Activated CD4-positive, alpha-beta T cell treated with anti-CD3 and anti-CD28 coated beads for 48 hours (primary cell): ENCODE measurements at regions not wholly inside any gene's neighbourhood (a gene's known extent, or its start where the extent isn't known, plus 50 kb on each side); places are given as distances from the start of the nearest gene placed in this dataset.
"Not testable (repeated sequence)": the region's sequence is repeated elsewhere in the genome, so short reads cannot be mapped to it uniquely, and the experiment has no call there.

ENCODE experiments used
- DNase-seq: peaks from one replicate; pipeline ENCODE4 v3.0.0-alpha.2; 2020

GRCh38 chr6:167392631-167393316 lies 67.9 kb downstream of the TTLL2 start:
- no peak for DNase-seq

GRCh38 chr6:167393731-167394130 lies 68.8 kb downstream of the TTLL2 start:
- DNase-seq = no peak

GRCh38 chr6:167394339-167394738 lies 69.5 kb downstream of the TTLL2 start:
- no peak for DNase-seq

GRCh38 chr6:167394820-167395219 lies 69.9 kb downstream of the TTLL2 start:
- no peak for DNase-seq

- no peak for DNase-seq
Measured at GRCh38 chr6:167396068-167396658, 71.3 kb downstream of the TTLL2 start.

- DNase-seq = no peak
Measured at GRCh38 chr6:167396659-167397490, 72.0 kb downstream of the TTLL2 start.

- DNase-seq = no peak
Measured at GRCh38 chr6:167397712-167398111, 72.8 kb downstream of the TTLL2 start.

GRCh38 chr6:167398214-167399050 lies 73.5 kb downstream of the TTLL2 start:
- no peak for DNase-seq

- no peak for DNase-seq
Measured at GRCh38 chr6:167399051-167399387, 74.1 kb downstream of the TTLL2 start.

GRCh38 chr6:167399599-167399998 lies 74.7 kb downstream of the TTLL2 start:
- DNase-seq = no peak

GRCh38 chr6:167400482-167401138 lies 75.7 kb downstream of the TTLL2 start:
- no peak for DNase-seq

- DNase-seq = no peak
Measured at GRCh38 chr6:167401525-167402194, 76.8 kb downstream of the TTLL2 start.

GRCh38 chr6:167402195-167402686 lies 77.4 kb downstream of the TTLL2 start:
- DNase-seq = no peak

- DNase-seq = no peak
Measured at GRCh38 chr6:167403427-167403826, 78.5 kb downstream of the TTLL2 start.

GRCh38 chr6:167404385-167405049 lies 79.6 kb downstream of the TTLL2 start:
- DNase-seq = no peak

- DNase-seq = no peak
Measured at GRCh38 chr6:167405778-167406532, 81.1 kb downstream of the TTLL2 start.

GRCh38 chr6:167406533-167407238 lies 81.8 kb downstream of the TTLL2 start:
- DNase-seq = not testable (repeated sequence)

- no peak for DNase-seq
Measured at GRCh38 chr6:167407239-167408064, 82.6 kb downstream of the TTLL2 start.
